ENCODE measurements at regions not wholly inside any gene's neighbourhood (a gene's known extent, or its start where the extent isn't known, plus 50 kb on each side); places are given as distances from the start of the nearest gene placed in this dataset.

- H3K9me3 ChIP-seq, result no peaks in the 10 kb centered on the region
- DNase-seq, result no peak
- intact Hi-C loops (cut with DNase I), result no loop called here
- H3K4me1 ChIP-seq (ENCODE audit: insufficient read depth), result no peaks in the 10 kb centered on the region
- TF ChIP-seq, protein P1, sequence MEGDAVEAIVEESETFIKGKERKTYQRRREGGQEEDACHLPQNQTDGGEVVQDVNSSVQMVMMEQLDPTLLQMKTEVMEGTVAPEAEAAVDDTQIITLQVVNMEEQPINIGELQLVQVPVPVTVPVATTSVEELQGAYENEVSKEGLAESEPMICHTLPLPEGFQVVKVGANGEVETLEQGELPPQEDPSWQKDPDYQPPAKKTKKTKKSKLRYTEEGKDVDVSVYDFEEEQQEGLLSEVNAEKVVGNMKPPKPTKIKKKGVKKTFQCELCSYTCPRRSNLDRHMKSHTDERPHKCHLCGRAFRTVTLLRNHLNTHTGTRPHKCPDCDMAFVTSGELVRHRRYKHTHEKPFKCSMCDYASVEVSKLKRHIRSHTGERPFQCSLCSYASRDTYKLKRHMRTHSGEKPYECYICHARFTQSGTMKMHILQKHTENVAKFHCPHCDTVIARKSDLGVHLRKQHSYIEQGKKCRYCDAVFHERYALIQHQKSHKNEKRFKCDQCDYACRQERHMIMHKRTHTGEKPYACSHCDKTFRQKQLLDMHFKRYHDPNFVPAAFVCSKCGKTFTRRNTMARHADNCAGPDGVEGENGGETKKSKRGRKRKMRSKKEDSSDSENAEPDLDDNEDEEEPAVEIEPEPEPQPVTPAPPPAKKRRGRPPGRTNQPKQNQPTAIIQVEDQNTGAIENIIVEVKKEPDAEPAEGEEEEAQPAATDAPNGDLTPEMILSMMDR (IDR thresholded peaks at IDR 0.05), result no peak
- TF ChIP-seq EP300 (IDR thresholded peaks at IDR 0.05) (no peak), POLR2A (IDR thresholded peaks at IDR 0.05) (no peak)
- H3K36me3 ChIP-seq, result no peaks in the 10 kb centered on the region
- H3K27ac ChIP-seq, result no peak overlapping the region
- no peak overlapping the region for H3K4me3 ChIP-seq
- 63 to 72% (median 66%) methylated on average over 3 of the region's 3 CpGs for WGBS, 3 donors
- H3K27me3 ChIP-seq, result no peaks in the 10 kb centered on the region
Observed at GRCh38 chr5:174454890-174455289, 269.5 kb upstream of the MSX2 start.

GRCh38 chr5:174455301-174455700, 269.1 kb upstream of the MSX2 start:
- DNase-seq, result no peak
- Histone ChIP-seq H3K4me3 (no peak overlapping the region), H3K27me3 (no peaks in the 10 kb centered on the region), H3K4me1 (ENCODE audit: insufficient read depth) (no peaks in the 10 kb centered on the region), H3K9me3 (no peaks in the 10 kb centered on the region), H3K36me3 (no peaks in the 10 kb centered on the region), H3K27ac (no peak overlapping the region)
- intact Hi-C loops (cut with DNase I), result no loop called here
- WGBS, 3 donors, result 23 to 41% (median 26%) methylated on average over 4 of the region's 4 CpGs
- no peak for TF ChIP-seq POLR2A (IDR thresholded peaks at IDR 0.05)
- no peak for TF ChIP-seq EP300 (IDR thresholded peaks at IDR 0.05)
- TF ChIP-seq, protein P1 (IDR thresholded peaks at IDR 0.05), result no peak

DNA sequence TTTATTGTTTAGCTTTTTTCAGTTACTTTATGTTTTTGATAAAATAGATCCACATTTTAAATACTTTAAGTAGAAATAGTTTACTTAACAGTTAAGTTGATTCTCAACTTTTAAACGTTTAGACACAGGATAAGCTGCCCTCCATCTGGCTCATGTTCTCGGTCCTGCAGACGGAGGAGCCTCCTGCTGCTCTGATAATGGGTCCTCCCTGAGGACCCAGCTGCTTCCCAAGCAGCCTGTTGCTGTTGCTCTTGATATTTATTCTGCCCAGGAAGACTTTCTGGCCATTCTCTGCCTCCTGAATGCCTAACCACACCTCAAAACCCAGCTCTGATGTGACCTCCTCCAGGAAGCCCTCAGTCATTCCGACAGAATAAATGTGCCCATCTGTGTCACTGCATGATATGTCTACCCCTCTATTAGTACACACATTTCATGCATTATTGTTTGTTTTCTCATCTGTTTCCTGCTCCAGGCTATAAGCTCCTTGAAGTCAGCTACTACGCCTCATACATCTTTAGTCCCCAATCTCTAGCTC, 267.2 kb upstream of the MSX2 start:
- Histone ChIP-seq H3K4me1 (ENCODE audit: insufficient read depth) (no peaks in the 10 kb centered on the region), H3K9me3 (no peaks in the 10 kb centered on the region), H3K4me3 (no peak overlapping the region), H3K36me3 (no peaks in the 10 kb centered on the region), H3K27ac (no peak overlapping the region), H3K27me3 (no peaks in the 10 kb centered on the region)
- 34 to 38% (median 36%) methylated on average over 5 of the region's 5 CpGs for WGBS, 3 donors
- no peak for DNase-seq
- intact Hi-C loops (cut with DNase I), result no loop called here
- TF ChIP-seq POLR2A (IDR thresholded peaks at IDR 0.05), result no peak
- TF ChIP-seq, protein P1 (IDR thresholded peaks at IDR 0.05), result no peak
- TF ChIP-seq EP300 (IDR thresholded peaks at IDR 0.05), result no peak

GRCh38 chr5:174459071-174459702, 265.2 kb upstream of the MSX2 start:
- Histone ChIP-seq H3K36me3 (no peaks in the 10 kb centered on the region), H3K27ac (no peak overlapping the region), H3K4me3 (no peak overlapping the region), H3K9me3 (no peaks in the 10 kb centered on the region), H3K27me3 (no peaks in the 10 kb centered on the region), H3K4me1 (ENCODE audit: insufficient read depth) (no peaks in the 10 kb centered on the region)
- 62 to 72% (median 65%) methylated on average over 12 of the region's 12 CpGs for WGBS, 3 donors
- no peak for DNase-seq
- no peak for TF ChIP-seq EP300 (IDR thresholded peaks at IDR 0.05)
- TF ChIP-seq, protein P1 (IDR thresholded peaks at IDR 0.05), result no peak
- TF ChIP-seq POLR2A (IDR thresholded peaks at IDR 0.05), result no peak
- intact Hi-C loops (cut with DNase I), result no loop called here
